NOMO-1 (cell line): ENCODE measurements at regions not wholly inside any gene's neighbourhood (a gene's known extent, or its start where the extent isn't known, plus 50 kb on each side); places are given as distances from the start of the nearest gene placed in this dataset.

Source experiments
- DNase-seq, 2 experiments: peaks; one replicate each; lab custom pipeline; 2025; ENCODE audit not compliant: unreplicated experiment in 2 of 2; lab: John Stamatoyannopoulos, UW

- DNase-seq, result peak; percentile 85 to 99
Observed at GRCh38 chr11:119550053-119550752, 127.2 kb upstream of the THY1 start.

GRCh38 chr11:119547511-119547910, 124.5 kb upstream of the THY1 start:
- no peak for DNase-seq

GRCh38 chr11:119545978-119546915, 123.3 kb upstream of the THY1 start:
- DNase-seq, result no peak

GRCh38 chr11:119540370-119541125, 117.6 kb upstream of the THY1 start:
- no peak for DNase-seq

- DNase-seq, result no peak
Observed at GRCh38 chr11:119539583-119539982, 116.6 kb upstream of the THY1 start.

GRCh38 chr11:119538753-119539152, 115.8 kb upstream of the THY1 start:
- DNase-seq, result peak; percentile 84 to 90

- DNase-seq, result peak; percentile 31 to 55
Observed at GRCh38 chr11:119537306-119538253, 114.6 kb upstream of the THY1 start.

GRCh38 chr11:119536801-119537200, 113.8 kb upstream of the THY1 start:
- DNase-seq, result no peak

GRCh38 chr11:119533921-119534736, 111.2 kb upstream of the THY1 start:
- DNase-seq, result peak; percentile 69 to 85

GRCh38 chr11:119533462-119533861, 110.5 kb upstream of the THY1 start:
- no peak for DNase-seq

- DNase-seq, result no peak
Observed at GRCh38 chr11:119532551-119532950, 109.6 kb upstream of the THY1 start.

- no peak for DNase-seq
Observed at GRCh38 chr11:119531623-119532022, 108.7 kb upstream of the THY1 start.

GRCh38 chr11:119531056-119531455, 108.1 kb upstream of the THY1 start:
- no peak for DNase-seq

GRCh38 chr11:119530509-119530908, 107.5 kb upstream of the THY1 start:
- no peak for DNase-seq

- DNase-seq, result no peak
Observed at GRCh38 chr11:119529936-119530335, 107.0 kb upstream of the THY1 start.

- DNase-seq, result no peak
Observed at GRCh38 chr11:119529063-119529845, 106.3 kb upstream of the THY1 start.

- no peak for DNase-seq
Observed at GRCh38 chr11:119525867-119526196, 102.9 kb upstream of the THY1 start.

GRCh38 chr11:119525180-119525866, 102.4 kb upstream of the THY1 start:
- DNase-seq, result peak; percentile 57 to 74
